ENCODE measurements at regions not wholly inside any gene's neighbourhood (a gene's known extent, or its start where the extent isn't known, plus 50 kb on each side); places are given as distances from the start of the nearest gene placed in this dataset.

DNA sequence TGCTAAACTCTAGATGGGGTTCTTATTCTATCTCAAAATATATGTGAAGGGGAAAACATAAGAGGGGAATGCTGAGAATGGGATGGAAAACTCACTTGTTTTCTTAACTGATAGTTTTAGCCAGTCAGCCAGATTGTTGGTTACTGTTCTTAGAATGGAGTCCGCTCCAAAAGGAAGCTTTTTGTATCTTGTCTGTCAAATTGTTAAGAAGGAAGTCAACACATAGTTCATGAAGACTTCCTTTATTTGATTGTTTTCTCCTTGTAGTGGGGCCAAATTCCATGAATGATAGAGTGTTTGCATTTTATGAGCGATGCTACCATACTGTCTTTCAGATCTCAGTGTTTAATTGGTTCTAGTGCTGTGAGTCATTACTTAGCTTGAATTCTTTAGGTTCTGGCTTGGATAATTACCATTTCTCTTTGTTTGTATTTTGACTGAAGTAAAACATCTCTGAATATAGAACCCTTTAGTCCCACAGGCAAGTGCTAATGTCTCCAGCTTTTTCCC is 98.3 kb upstream of the GOT2 start:
- TF ChIP-seq, protein P1, sequence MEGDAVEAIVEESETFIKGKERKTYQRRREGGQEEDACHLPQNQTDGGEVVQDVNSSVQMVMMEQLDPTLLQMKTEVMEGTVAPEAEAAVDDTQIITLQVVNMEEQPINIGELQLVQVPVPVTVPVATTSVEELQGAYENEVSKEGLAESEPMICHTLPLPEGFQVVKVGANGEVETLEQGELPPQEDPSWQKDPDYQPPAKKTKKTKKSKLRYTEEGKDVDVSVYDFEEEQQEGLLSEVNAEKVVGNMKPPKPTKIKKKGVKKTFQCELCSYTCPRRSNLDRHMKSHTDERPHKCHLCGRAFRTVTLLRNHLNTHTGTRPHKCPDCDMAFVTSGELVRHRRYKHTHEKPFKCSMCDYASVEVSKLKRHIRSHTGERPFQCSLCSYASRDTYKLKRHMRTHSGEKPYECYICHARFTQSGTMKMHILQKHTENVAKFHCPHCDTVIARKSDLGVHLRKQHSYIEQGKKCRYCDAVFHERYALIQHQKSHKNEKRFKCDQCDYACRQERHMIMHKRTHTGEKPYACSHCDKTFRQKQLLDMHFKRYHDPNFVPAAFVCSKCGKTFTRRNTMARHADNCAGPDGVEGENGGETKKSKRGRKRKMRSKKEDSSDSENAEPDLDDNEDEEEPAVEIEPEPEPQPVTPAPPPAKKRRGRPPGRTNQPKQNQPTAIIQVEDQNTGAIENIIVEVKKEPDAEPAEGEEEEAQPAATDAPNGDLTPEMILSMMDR (conservative IDR thresholded peaks at IDR 0.05; ENCODE audit: low read length), result no peak
- H3K4me3 ChIP-seq (ENCODE audit: low read length), result no peak overlapping the region

DNA sequence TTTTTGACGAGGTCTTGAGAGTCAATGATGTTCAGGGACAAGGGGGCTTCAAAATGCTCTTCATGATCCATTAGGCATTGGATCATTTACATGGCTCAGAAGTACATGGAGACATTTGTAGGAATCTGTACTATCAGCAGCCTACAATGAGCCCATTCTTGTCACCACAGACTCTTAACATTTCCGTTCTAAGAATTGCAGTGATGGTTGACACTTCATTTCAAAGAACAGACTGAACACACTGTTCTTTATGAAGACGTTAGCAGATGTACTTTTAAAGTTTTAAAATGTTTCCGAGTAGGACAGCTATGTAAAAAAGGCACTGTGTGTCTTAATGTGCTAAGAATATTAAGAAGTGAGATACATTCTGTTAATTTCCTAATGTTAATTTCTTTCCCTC is 97.3 kb upstream of the GOT2 start:
- TF ChIP-seq, protein P1 (conservative IDR thresholded peaks at IDR 0.05; ENCODE audit: low read length), result no peak
- DNase-seq (ENCODE audit: low read depth), result no peak
- no peak overlapping the region for H3K4me3 ChIP-seq (ENCODE audit: low read length)

More for the DNA sequence above, 98.3 kb upstream of the GOT2 start:
- DNase-seq (ENCODE audit: low read depth), result no peak

DNA sequence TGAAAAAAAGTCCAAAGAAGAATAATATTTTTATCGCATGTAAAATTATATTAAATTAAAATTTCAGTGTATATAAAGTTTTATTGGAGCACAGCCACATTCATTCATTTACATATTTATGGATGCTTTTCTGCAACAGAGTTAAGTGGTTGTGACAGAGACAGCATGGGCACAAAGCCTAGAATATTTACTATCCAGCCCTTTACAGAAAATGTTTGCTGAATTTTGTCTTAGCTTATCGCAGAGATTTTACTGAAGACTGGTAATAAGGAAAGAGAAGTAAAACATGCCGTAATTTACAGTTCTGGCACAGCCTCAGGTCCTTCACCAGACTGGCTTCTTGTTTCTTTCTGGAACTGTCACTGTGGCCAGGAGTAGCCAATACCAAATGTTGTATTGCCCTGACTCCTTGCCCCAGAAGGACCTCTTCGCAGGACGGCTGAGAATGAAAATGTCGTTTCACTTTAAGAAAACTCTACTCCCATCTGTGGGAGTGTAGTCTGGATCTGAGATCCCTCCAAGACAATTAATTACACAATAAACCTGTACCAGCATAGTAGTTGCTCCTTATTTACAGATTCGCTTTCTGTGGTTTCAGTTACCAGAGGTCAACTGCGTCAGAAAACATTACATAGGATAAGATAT is 94.9 kb upstream of the GOT2 start:
- DNase-seq (ENCODE audit: low read depth), result no peak
- H3K4me3 ChIP-seq (ENCODE audit: low read length), result no peak overlapping the region
- TF ChIP-seq, protein P1 (conservative IDR thresholded peaks at IDR 0.05; ENCODE audit: low read length), result no peak

DNA sequence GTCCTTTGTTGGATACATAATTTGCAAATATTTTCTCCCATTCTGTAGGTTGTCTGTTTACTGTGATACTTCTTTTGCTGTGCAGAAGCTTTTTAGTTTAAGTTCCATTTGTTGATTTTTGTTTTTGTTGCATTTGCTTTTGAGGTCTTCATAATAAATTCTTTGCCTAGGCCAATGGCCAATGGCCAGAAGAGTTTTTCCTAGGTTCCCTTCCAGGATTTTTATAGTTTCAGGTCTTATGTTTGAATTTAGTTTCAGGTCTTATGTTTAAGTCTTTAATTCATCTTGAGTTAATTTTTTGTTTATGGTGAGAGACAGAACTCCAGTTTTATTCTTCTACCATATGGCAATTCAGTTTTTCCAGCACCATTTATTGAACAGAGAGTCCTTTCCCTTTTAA is 90.1 kb upstream of the GOT2 start:
- no peak for DNase-seq (ENCODE audit: low read depth)
- H3K4me3 ChIP-seq (ENCODE audit: low read length), result no peak overlapping the region
- TF ChIP-seq, protein P1 (conservative IDR thresholded peaks at IDR 0.05; ENCODE audit: low read length), result no peak

DNA sequence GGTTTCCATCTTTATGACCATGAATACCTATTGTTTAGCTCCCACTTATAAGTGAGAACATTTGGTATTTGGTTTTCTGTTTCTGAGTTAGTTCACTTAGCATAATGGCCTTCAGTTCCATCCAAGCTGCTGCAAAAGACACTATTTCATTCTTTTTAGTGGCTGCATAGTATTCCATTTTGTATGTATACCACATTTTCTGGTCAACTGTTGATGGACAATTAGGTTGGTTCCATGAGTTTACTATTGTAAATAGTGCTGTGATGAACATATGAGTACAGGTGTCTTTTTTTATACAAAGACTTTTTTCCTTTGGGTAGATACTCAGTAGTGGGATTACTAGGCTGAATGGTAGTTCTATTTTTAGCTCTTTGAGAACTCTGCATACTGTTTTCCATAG is 87.8 kb upstream of the GOT2 start:
- TF ChIP-seq, protein P1 (conservative IDR thresholded peaks at IDR 0.05; ENCODE audit: low read length), result no peak
- no peak for DNase-seq (ENCODE audit: low read depth)
- H3K4me3 ChIP-seq (ENCODE audit: low read length), result no peak overlapping the region

DNA sequence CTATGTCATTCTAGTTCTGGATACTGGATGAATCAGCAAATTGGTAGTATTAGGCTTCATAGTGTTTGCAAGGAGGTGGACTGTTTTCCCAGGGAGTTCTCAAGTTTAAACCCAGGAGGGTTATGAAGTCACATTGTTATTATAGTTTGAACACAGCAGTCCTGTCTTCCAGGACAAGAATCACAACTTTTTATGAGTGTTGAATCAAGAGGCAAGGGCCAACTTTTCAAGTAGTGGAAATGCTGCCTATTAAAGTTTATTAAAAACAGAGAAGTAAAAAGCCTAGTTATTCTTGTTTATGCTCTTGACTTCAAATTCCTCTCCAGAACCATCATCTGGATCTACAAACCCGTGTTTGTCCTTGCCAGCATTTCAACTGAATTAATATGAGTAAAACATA is 86.3 kb upstream of the GOT2 start:
- TF ChIP-seq, protein P1 (conservative IDR thresholded peaks at IDR 0.05; ENCODE audit: low read length), result no peak
- no peak overlapping the region for H3K4me3 ChIP-seq (ENCODE audit: low read length)
- DNase-seq (ENCODE audit: low read depth), result no peak

DNA sequence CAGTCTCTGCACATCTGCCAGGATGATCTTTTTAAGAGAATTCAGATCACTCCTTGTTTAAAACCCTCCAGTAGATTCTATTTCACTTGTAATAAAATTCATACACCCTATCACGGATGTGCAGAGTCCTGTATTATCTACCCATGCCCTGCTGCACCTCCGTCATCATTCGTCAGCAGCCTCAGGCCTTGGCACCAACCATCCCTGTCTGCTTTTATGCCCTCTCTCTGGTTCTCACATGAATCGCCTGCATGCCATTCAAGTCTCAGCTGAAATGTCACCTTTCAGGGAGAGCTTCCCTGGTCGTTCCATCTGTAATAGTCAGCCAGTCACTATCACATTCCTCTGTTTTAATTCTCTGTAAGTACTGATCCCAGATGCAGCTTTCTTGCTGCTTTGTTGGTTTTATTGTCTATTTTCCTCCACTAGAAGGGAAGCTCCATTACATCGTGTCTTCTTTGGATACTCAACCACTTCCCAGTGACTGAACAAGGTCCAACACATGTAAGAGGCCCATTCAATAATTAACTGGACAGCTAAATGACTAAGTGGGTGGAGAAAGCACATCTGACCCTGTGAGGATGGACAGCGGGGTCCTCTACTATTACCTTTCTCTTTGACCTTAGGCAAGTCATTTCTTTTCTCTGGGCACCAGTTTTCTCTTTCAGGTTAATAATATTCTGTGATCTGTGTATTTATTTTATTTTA is 81.2 kb upstream of the GOT2 start:
- DNase-seq (ENCODE audit: low read depth), result no peak
- no peak overlapping the region for H3K4me3 ChIP-seq (ENCODE audit: low read length)
- TF ChIP-seq, protein P1 (conservative IDR thresholded peaks at IDR 0.05; ENCODE audit: low read length), result no peak

All from AG10803 (cell line).